Liver (tissue), 8 donors: ENCODE measurements at regions not wholly inside any gene's neighbourhood (a gene's known extent, or its start where the extent isn't known, plus 50 kb on each side); places are given as distances from the start of the nearest gene placed in this dataset.

Experiments used
- DNase-seq: peaks from one replicate; pipeline ENCODE4 v3.0.0-alpha.2; 2017; ENCODE audit warnings: low spot score
- H3K27ac ChIP-seq, 2 donors: one replicate each; pipeline ENCODE4 v1.7.0; 2013; ENCODE audit warnings: inconsistent platforms in 2 of 2, low read length in 2 of 2, control low read depth in 1 of 2, low read depth in 1 of 2, mild to moderate bottlenecking in 1 of 2
- H3K27me3 ChIP-seq, 4 donors: one replicate each; pipeline versions ENCODE4 v1.6.1 to v1.7.0; 2013; ENCODE audit warnings: low read length in 3 of 4, inconsistent platforms in 1 of 4, mild to moderate bottlenecking in 1 of 4, moderate library complexity in 1 of 4; ENCODE audit not compliant: control insufficient read depth in 4 of 4, insufficient read depth in 4 of 4
- H3K36me3 ChIP-seq, 4 donors: one replicate each; pipeline versions ENCODE4 v1.6.1 to v1.7.0; 2013; ENCODE audit warnings: low read length in 3 of 4, mild to moderate bottlenecking in 3 of 4, low read depth in 1 of 4, moderate library complexity in 1 of 4; ENCODE audit not compliant: control insufficient read depth in 4 of 4, insufficient read depth in 3 of 4
- H3K4me1 ChIP-seq, 4 donors: one replicate each; pipeline versions ENCODE4 v1.6.1 to v1.7.0; 2013; ENCODE audit warnings: low read length in 3 of 4, mild to moderate bottlenecking in 3 of 4, moderate library complexity in 1 of 4; ENCODE audit not compliant: control insufficient read depth in 4 of 4, insufficient read depth in 4 of 4
- H3K4me3 ChIP-seq, 3 donors: one replicate each; pipeline versions ENCODE4 v1.6.1 to v1.7.0; 2013; ENCODE audit warnings: low read length in 3 of 3, control low read depth in 1 of 3, low read depth in 1 of 3, mild to moderate bottlenecking in 1 of 3
- H3K9ac ChIP-seq, 2 donors: one replicate each; pipeline ENCODE4 v1.7.0; 2013; ENCODE audit warnings: low read length in 2 of 2, mild to moderate bottlenecking in 2 of 2, moderate library complexity in 2 of 2, control low read depth in 1 of 2, low read depth in 1 of 2
- H3K9me3 ChIP-seq, 4 donors: one replicate each; pipeline versions ENCODE4 v1.6.1 to v1.7.0; 2013; ENCODE audit warnings: low read length in 3 of 4; ENCODE audit not compliant: control insufficient read depth in 4 of 4
- EGR1 ChIP-seq, 2 donors: IDR thresholded peaks; 2 replicates each; pipeline ENCODE4 v1.6.1; 2016 to 2018; ENCODE audit warnings: antibody characterized with exemption in 2 of 2, low read depth in 2 of 2
- FOXA1 ChIP-seq: IDR thresholded peaks from 2 replicates; pipeline ENCODE4 v1.6.1; 2016; ENCODE audit warnings: antibody characterized with exemption
- GABPA ChIP-seq, 2 donors: IDR thresholded peaks in 1 of 2; conservative IDR thresholded peaks in 1 of 2; 2 replicates each; pipeline ENCODE4 v1.6.1; 2016; ENCODE audit warnings: antibody characterized with exemption in 2 of 2, mild to moderate bottlenecking in 1 of 2, moderate library complexity in 1 of 2
- HNF4G ChIP-seq: IDR thresholded peaks from 2 replicates; pipeline ENCODE4 v1.6.1; 2016; ENCODE audit warnings: antibody characterized with exemption
- JUND ChIP-seq, 2 donors: IDR thresholded peaks; 2 replicates each; pipeline ENCODE4 v1.6.1; 2016; ENCODE audit warnings: antibody characterized with exemption in 2 of 2
- NR2F2 ChIP-seq: IDR thresholded peaks from 2 replicates; pipeline ENCODE4 v1.6.1; 2016; ENCODE audit warnings: antibody characterized with exemption
- RAD21 ChIP-seq, 2 donors: IDR thresholded peaks; 2 replicates each; pipeline ENCODE4 v1.6.1; 2016; ENCODE audit warnings: antibody characterized with exemption in 2 of 2, mild to moderate bottlenecking in 2 of 2
- RXRA ChIP-seq, 2 donors: IDR thresholded peaks; 2 replicates each; pipeline ENCODE4 v1.6.1; 2017 to 2018; ENCODE audit warnings: antibody characterized with exemption in 2 of 2, mild to moderate bottlenecking in 1 of 2
- TAF1 ChIP-seq: conservative IDR thresholded peaks from 2 replicates; pipeline ENCODE4 v1.6.1; 2016; ENCODE audit warnings: antibody characterized with exemption, mild to moderate bottlenecking
- YY1 ChIP-seq: IDR thresholded peaks from 2 replicates; pipeline ENCODE4 v1.6.1; 2016; ENCODE audit warnings: antibody characterized with exemption, mild to moderate bottlenecking
- WGBS: extraction: QIAGEN DNeasy Blood & Tissue Kit; methylation state at CpG from one replicate; pipeline ENCODE4 v1.1.7; 2013; 5-methylcytosine and 5-hydroxymethylcytosine counted together
- TF ChIP-seq, protein P1 (sequence below): IDR thresholded peaks from 2 replicates; pipeline ENCODE4 v1.6.1; 2016; ENCODE audit warnings: antibody characterized with exemption
- TF ChIP-seq, protein P2 (sequence below): IDR thresholded peaks from 2 replicates; pipeline ENCODE4 v1.6.1; 2016; ENCODE audit warnings: antibody characterized with exemption
- TF ChIP-seq, protein P3 (sequence below): fragments of 150-350 bp; IDR thresholded peaks from 2 replicates; pipeline ENCODE4 v1.5.1; 2017; ENCODE audit warnings: improper control_type of control experiment, low read depth, low read length; ENCODE audit not compliant: missing input control
- TF ChIP-seq, protein P4 (sequence below): IDR thresholded peaks from 2 replicates; pipeline ENCODE4 v1.6.1; 2016; ENCODE audit warnings: antibody characterized with exemption
- TF ChIP-seq, protein P5 (sequence below): IDR thresholded peaks from 2 replicates; pipeline ENCODE4 v1.6.1; 2016; ENCODE audit warnings: antibody characterized with exemption, mild to moderate bottlenecking
- donor health status: healthy.
- donor health status: healthy.
- donor health status: healthy.
- donor health status: healthy.
- donor health status: healthy.

DNA sequence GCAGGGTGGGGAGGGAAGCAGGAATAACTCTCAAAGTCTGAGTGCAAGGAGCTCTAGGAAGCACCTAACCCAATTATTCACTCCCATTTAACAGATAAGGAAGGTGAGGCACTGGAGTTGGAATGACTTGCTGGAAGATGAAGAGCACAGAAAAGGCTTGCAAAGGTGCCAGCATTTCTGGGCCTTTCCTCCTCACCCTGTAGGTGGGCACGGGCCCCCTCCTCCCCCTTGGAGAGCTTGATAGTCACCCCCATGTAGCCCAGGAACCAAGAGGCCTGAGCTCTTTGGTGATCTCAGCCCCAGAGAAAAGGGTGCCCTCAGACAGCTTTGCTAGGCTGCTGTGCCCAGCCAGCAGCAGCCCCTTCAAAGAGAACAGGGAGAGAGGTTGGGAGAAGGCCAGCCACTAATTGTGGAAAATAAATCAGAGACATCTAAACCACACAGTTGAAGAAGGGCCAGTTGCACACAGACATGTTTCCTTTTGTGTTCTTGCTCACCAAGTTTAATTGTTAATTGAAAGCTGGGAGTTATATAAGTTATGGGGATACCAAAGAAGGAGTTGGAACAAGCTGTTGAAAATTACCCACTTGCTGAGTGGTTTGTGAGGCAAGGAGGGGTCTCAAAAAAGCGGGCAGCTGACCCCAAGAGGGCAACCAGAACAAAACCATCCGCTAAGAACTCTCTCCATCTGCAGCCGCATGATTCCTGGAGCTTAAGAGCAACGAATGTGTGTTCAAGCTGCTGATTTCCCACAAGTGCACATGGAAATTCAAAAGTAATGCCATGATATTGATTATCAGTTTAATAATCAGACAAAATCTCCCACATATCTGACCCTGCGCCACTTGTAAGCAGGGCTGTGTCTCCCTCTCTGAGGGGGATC, 77.0 kb downstream of the MRPL14 start:
- Histone ChIP-seq H3K27ac (no peak overlapping the region), H3K9ac (no peak overlapping the region), H3K36me3 (no peaks in the 10 kb centered on the region), H3K9me3 (no peaks in the 10 kb centered on the region), H3K27me3 (no peaks in the 10 kb centered on the region), H3K4me1 (peaks cover 0 to 2% (median 0%) of the 10 kb centered on the region in 4 donors), H3K4me3 (no peak overlapping the region)
- no peak for DNase-seq
- 86% methylated on average over 6 of the region's 6 CpGs for WGBS
- TF ChIP-seq NR2F2 = no peak
- no peak for TF ChIP-seq GABPA (IDR thresholded peaks at IDR 0.05 in 1 of 2, conservative IDR thresholded peaks at IDR 0.05 in 1 of 2)
- TF ChIP-seq, protein P1, sequence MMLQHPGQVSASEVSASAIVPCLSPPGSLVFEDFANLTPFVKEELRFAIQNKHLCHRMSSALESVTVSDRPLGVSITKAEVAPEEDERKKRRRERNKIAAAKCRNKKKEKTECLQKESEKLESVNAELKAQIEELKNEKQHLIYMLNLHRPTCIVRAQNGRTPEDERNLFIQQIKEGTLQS = no peak
- TF ChIP-seq TAF1 = no peak
- TF ChIP-seq, protein P2, sequence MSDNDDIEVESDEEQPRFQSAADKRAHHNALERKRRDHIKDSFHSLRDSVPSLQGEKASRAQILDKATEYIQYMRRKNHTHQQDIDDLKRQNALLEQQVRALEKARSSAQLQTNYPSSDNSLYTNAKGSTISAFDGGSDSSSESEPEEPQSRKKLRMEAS = no peak

DNA sequence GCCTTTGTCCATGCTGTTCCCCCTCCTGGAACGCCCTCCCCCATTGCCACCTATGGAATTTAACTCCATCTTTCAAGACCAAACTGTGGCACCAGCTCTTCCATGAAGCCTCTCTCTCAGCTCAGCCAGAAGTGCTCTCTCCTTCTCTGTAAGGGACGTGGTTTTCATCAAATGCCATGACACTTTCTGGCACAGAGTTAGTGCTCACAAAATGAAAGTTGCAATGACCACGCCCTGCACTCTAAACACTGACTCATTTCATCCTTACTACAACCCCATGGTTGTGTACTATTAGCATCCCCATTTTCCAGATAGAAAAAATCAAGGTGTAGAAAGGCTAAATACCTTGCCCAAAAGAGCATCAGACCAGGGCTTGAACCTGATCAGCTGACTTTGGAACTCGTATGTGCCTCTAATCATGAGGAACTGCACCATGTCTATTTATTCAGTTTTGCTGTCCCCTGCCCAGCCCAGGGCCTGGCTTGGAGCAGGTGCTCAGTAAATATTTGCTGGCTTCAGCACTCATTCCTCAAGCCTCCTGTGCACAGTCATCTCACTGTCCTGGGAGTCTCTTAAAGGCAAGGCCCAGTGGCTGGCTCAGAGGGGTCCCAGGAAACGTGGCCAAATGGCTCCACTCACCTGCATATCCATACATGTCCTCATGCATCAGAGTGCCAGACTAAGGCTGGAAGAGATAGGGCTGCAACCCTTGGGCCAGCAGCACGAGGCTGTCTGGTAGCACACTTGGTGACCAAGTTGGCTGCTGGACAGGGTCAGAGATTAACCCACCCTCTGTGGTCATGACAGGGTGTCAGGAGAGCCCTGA, 77.9 kb downstream of the MRPL14 start:
- Histone ChIP-seq H3K27ac (no peak overlapping the region), H3K27me3 (no peaks in the 10 kb centered on the region), H3K4me1 (peaks cover 0 to 2% (median 0%) of the 10 kb centered on the region in 4 donors), H3K9me3 (no peaks in the 10 kb centered on the region), H3K36me3 (no peaks in the 10 kb centered on the region), H3K9ac (no peak overlapping the region), H3K4me3 (no peak overlapping the region)
- DNase-seq = no peak
- TF ChIP-seq TAF1 (no peak), FOXA1 (no peak), HNF4G (no peak), YY1 (no peak), GABPA (IDR thresholded peaks at IDR 0.05 in 1 of 2, conservative IDR thresholded peaks at IDR 0.05 in 1 of 2) (no peak), RXRA (IDR thresholded peaks at IDR 0.05) (no peak), EGR1 (IDR thresholded peaks at IDR 0.05; ENCODE audit: low read depth in 2 of 2) (no peak), NR2F2 (no peak), RAD21 (IDR thresholded peaks at IDR 0.05) (no peak), JUND (IDR thresholded peaks at IDR 0.05) (no peak)
- TF ChIP-seq, protein P3, sequence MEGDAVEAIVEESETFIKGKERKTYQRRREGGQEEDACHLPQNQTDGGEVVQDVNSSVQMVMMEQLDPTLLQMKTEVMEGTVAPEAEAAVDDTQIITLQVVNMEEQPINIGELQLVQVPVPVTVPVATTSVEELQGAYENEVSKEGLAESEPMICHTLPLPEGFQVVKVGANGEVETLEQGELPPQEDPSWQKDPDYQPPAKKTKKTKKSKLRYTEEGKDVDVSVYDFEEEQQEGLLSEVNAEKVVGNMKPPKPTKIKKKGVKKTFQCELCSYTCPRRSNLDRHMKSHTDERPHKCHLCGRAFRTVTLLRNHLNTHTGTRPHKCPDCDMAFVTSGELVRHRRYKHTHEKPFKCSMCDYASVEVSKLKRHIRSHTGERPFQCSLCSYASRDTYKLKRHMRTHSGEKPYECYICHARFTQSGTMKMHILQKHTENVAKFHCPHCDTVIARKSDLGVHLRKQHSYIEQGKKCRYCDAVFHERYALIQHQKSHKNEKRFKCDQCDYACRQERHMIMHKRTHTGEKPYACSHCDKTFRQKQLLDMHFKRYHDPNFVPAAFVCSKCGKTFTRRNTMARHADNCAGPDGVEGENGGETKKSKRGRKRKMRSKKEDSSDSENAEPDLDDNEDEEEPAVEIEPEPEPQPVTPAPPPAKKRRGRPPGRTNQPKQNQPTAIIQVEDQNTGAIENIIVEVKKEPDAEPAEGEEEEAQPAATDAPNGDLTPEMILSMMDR = no peak
- TF ChIP-seq, protein P4, sequence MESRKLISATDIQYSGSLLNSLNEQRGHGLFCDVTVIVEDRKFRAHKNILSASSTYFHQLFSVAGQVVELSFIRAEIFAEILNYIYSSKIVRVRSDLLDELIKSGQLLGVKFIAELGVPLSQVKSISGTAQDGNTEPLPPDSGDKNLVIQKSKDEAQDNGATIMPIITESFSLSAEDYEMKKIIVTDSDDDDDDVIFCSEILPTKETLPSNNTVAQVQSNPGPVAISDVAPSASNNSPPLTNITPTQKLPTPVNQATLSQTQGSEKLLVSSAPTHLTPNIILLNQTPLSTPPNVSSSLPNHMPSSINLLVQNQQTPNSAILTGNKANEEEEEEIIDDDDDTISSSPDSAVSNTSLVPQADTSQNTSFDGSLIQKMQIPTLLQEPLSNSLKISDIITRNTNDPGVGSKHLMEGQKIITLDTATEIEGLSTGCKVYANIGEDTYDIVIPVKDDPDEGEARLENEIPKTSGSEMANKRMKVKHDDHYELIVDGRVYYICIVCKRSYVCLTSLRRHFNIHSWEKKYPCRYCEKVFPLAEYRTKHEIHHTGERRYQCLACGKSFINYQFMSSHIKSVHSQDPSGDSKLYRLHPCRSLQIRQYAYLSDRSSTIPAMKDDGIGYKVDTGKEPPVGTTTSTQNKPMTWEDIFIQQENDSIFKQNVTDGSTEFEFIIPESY = no peak
- TF ChIP-seq, protein P5, sequence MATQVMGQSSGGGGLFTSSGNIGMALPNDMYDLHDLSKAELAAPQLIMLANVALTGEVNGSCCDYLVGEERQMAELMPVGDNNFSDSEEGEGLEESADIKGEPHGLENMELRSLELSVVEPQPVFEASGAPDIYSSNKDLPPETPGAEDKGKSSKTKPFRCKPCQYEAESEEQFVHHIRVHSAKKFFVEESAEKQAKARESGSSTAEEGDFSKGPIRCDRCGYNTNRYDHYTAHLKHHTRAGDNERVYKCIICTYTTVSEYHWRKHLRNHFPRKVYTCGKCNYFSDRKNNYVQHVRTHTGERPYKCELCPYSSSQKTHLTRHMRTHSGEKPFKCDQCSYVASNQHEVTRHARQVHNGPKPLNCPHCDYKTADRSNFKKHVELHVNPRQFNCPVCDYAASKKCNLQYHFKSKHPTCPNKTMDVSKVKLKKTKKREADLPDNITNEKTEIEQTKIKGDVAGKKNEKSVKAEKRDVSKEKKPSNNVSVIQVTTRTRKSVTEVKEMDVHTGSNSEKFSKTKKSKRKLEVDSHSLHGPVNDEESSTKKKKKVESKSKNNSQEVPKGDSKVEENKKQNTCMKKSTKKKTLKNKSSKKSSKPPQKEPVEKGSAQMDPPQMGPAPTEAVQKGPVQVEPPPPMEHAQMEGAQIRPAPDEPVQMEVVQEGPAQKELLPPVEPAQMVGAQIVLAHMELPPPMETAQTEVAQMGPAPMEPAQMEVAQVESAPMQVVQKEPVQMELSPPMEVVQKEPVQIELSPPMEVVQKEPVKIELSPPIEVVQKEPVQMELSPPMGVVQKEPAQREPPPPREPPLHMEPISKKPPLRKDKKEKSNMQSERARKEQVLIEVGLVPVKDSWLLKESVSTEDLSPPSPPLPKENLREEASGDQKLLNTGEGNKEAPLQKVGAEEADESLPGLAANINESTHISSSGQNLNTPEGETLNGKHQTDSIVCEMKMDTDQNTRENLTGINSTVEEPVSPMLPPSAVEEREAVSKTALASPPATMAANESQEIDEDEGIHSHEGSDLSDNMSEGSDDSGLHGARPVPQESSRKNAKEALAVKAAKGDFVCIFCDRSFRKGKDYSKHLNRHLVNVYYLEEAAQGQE = no peak
- TF ChIP-seq, protein P2 = no peak
- WGBS = 80% methylated on average over 6 of the region's 6 CpGs
